DMS153 treated with DMSO at 0.1 percent for 48 hours (cell line): ENCODE measurements at regions not wholly inside any gene's neighbourhood (a gene's known extent, or its start where the extent isn't known, plus 50 kb on each side); places are given as distances from the start of the nearest gene placed in this dataset.

Experiments
- DNase-seq: peaks from one replicate; lab custom pipeline; 2025; ENCODE audit not compliant: unreplicated experiment; lab: John Stamatoyannopoulos, UW

GRCh38 chr3:21801631-21802030 lies 50.6 kb upstream of the ZNF385D start:
- no peak for DNase-seq

DNA sequence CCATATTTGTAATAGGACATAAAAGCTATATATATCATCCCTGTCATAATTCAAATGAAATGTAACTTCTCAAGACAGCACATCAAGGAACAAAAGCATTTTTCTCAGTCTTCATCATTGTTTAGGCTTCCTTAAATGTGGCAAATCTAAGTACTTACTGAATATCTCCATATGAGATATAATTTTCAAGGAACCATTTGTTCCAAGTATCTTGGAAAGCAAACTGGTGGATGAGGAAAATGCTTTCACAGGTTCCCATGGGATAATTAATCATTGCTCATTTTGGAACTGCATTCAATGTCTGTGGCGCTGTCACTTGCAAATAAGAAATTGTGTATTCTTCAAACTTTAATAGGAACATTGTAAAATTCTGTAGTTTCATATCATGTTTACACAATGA lies 52.6 kb upstream of the ZNF385D start:
- no peak for DNase-seq

- no peak for DNase-seq
These were observed 53.3 kb upstream of the ZNF385D start for GRCh38 chr3:21804330-21804729.

- no peak for DNase-seq
These were observed 55.7 kb upstream of the ZNF385D start for GRCh38 chr3:21806733-21807132.

DNA sequence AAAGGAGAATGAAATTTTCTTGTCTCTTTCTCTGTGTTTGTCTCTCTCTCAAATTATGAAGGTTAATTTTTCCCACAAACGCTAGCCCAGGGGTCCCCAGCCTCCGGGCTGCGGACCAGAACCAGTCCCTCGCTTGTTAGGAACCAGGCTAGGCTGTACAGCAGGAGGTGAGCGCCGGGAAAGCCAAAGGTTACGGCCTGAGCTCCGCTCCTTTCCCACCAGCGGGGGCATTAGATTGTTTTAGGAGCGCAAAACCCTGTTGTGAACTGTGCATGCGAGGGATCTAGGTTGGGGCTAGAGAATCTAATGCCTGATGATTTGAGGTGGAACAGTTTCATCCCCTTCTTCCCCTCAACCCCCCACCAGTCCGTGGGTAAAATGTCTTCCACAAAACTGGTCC lies 74.7 kb upstream of the ZNF385D start:
- no peak for DNase-seq

DNA sequence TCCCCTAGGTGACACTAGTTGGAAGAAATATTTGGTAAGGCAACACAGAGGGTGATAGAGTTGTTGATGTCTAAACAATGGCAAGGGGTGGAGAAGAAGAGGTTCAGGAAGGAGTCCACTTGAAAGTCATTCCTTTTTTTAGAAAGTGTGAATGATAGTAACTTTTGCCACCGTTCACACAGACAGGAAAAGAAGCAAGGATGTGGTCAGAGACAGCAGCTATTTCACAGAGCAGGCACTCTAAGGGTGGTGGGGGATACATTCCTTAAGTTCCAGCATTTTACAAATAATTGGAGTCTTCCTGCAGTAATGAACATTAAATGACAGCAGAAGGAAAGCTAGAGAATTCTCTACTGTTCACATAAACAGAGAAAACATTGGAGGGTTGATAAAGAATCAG lies 75.4 kb upstream of the ZNF385D start:
- no peak for DNase-seq

- DNase-seq = no peak
These were observed 79.5 kb upstream of the ZNF385D start for GRCh38 chr3:21830541-21830940.

GRCh38 chr3:21835264-21835663 lies 84.3 kb upstream of the ZNF385D start:
- no peak for DNase-seq

DNA sequence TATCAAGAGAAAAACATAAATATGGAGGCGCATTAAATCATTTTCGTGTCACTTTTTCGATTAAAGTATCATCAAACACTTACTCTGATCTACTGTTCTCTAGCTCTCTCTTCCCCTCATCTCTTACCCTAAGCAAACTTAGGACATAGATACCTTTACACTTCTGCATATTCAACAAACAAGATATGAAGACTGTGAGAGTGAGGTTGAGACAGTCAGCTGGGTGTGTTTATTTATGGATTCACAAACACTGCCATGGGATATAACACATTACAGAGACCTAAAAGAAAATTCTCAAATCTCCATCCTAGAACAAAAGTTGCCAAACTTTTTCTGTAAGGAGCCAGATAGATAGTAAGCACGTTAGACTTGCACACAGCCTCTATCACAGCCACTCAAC lies 85.2 kb upstream of the ZNF385D start:
- no peak for DNase-seq

DNA sequence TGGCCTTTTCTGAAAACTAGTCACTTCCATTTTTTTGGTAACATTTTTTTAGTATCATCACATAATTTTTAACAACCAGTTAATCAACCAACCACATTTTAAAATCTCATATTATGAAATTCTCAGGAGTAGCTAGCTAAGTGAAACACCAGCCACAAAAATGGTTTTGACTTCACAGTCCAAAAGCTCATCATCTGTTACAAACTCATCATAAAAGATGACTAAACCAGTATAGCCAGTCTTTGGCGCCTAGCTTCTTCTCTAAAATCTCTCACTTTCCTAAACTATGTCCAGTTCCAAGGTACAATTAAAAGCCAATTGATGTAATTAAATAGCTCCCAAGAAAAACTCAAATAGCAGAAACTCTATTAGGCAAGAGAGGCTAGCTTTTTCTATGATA lies 88.2 kb upstream of the ZNF385D start:
- no peak for DNase-seq

DNA sequence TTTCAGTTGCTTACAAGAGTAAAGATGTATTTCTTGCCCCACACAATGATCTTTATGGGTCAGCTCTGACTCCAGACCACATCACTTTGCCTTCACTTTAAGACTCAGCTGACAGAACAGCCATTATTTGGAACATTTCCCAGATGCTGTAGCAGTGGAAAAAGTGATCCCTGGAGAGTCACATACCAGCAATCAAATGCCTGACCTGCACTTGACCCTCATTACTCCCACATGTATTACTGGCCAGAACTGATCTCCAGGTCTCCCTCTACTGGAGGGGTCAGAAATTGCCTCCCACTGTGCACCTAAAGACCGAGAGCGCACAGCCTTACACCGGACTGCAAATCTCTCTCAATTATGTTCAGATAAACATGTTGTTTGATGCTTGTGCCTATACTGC lies 88.6 kb upstream of the ZNF385D start:
- no peak for DNase-seq

DNA sequence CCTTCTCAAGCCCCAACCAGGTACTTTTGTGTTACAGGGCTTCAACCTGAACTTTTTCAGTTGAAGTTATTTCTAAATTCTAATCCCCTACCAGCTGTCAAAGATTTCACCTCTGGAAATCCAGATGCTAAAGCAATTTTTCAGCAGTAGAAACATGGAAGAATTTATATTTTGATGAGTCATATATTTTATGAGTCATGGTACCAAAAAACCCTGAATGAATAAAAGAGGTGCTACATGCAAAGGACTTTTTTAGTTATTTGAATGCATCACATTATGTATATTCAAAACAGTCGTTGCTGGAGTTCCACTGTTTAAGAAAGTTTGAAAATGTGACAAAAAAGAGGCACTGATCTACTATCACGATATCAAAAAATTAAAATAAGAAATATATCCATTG lies 96.0 kb upstream of the ZNF385D start:
- no peak for DNase-seq

DNA sequence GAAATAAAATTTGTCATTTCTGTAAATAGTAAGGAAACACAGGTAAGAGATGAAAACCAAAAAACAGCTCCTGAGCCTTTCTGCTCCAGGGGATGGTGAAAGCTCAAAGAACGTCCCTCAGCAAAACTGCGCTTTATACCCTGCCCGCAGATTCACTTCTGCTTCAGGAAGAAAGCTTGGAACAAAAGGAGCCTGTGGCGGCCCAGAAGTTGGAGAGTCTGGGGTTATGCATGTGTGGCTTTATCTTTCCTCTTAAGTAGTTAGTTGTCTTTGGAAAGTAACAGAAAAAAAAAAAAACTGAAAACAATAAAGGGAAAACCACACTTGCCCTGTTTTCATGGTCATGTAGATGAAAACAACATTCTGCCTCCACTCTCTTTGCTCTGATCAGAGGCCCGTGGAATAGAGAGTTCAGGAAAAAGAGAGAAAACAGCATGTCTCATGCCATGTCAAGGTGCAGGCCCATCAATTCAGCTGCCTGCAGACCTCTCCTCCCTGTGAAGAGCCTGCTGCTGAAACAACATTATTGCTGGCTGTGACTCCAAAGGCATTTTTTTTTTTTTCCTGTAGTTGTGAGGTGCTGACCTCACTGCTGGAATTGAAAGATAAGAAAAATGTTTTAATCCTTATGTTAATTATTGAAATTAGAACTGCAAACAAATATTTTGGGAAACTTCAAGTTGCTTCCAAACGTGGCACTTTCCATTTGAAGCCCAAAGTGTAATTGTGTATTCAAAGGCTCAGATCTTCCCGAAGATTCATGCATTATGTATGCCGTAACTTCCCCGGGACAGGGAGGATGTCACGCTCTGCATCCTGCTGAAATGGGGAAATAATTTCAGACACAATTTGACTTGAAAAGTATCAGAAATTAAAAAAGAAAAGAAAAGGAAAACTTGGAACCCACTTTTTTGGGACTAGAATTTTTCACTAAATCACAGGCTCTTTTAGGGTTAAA lies 108.4 kb upstream of the ZNF385D start:
- no peak for DNase-seq

DNA sequence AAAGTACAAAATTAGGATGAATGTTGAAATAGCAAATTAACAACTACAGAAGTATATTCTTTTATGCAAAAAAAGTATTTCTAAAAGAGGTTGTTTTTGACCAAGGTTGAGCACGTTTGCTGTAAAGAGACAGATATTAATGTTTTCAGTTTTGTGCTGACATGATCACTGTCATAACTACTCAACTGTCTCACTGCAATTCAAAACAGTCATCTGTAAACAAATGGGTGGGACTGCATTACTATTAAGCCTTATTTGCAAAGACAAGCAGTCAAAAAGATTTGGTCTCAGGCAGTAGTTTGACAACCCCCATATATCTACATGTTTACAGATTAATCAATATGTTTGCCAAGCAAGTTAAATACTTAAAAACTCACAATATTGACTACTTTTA lies 109.1 kb upstream of the ZNF385D start:
- no peak for DNase-seq

DNA sequence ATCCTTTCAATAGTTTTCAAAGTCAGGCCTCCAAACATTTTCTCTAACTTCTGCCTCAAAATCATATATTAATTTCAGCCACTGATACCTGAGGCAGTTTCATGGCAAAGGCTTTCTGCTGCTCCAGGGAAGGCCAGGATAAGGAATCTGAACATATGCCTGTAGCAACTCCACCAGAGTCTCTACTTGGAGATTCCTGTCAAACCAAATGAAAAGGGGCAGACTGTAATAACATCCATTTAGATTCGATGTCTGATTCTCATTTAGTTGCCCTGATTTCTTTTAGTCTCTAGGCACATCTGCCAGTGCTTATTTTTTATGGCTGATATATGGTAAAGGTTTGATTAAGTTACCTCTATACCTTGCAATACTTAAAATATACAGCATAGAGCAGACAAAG lies 109.6 kb upstream of the ZNF385D start:
- no peak for DNase-seq

DNA sequence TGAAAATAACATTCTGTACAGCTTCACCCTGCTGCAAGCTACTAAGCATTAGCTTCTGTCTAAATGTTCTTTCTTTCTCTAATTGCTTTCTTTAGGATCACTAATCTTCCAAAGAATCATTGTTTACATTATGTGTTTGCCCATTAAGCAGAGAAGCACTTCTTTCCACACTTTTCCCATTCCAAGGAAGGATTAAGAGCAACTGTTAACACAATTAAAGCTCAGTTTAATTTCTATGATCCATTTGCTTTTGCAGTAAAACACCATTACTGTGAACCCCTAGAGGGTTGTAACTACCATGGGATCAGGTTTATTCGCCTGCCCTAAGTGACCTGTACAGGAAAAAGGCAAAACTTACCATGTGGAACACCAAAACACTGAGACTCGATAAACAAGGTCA lies 125.8 kb upstream of the ZNF385D start:
- no peak for DNase-seq

- no peak for DNase-seq
These were observed 126.3 kb upstream of the ZNF385D start for GRCh38 chr3:21877214-21877754.

DNA sequence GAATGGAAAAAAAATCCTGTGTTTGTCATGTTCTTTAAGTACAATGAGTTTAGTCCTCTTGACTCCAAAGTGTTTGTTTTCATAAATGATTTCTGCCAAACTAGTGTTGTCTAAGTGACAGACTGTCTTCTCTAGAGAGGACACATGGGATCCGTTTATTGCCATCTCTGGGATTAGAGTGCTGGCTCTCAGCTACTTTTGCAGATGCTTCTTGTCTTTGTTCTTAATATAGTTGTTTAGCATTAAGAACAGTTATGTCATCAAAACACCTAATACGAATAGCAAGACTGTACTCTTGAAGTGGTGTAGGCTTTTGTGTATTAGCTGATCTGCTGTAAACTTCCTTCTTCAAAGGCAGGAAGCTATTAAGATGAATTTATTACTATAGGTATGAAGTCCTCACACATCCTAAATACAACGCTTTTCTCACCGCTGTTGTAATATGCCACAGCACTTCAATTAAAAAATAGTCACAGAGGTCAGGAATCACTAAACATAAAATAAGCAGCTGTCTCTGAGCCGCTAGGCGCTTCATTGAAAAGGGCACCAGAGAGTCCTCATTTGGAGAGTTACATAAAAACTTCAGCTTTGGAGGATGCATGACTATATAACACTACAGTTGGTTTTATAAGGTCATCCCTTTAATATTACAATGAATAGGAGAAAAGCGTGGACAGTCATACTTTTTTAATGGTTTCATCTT lies 128.3 kb upstream of the ZNF385D start:
- no peak for DNase-seq

DNA sequence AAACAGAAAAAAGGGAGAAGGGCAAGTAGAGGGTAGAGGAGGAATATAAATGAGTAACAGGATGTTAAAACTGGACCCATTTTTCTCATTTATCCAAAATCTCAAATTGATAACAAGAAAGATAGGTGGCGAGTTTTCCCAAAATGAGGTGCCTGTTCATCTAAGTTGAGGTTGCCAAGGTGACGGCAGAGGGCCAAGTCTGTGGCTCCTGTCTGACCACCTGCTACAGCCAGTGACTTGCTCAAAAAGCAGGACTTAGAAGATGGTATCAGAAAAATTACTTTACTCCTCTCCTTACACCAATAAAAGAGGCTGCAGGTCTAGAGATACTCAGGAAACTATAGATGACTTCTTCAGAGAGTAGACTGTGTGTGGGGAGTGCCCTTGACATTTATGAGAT lies 137.6 kb upstream of the ZNF385D start:
- DNase-seq = no peak

GRCh38 chr3:21889166-21889565 lies 138.2 kb upstream of the ZNF385D start:
- no peak for DNase-seq

DNA sequence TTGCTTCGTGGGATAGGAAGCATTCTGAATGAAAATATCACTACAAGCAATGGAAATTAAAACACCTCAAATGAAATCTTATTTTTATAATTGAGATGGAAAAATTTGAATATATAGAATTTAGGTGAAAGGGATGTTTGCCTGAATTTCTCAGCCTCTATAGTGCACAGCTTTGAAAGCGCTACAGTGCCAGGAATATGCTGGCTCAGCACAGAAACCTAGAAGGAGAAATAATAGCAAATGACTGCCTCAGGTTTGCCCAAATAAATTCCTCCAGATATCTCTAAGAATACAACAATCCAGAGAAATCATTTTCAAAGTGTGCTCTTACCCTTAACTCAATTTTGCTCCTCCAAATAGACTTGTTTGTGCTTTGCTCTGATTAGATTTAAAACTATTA lies 141.1 kb upstream of the ZNF385D start:
- no peak for DNase-seq

- DNase-seq = no peak
These were observed 142.2 kb upstream of the ZNF385D start for GRCh38 chr3:21893242-21893641.
